RKO (cell line): ENCODE measurements at regions not wholly inside any gene's neighbourhood (a gene's known extent, or its start where the extent isn't known, plus 50 kb on each side); places are given as distances from the start of the nearest gene placed in this dataset.
"Not testable (repeated sequence)": the region's sequence is repeated elsewhere in the genome, so short reads cannot be mapped to it uniquely, and the experiment has no call there.

Experiments used
- DNase-seq: peaks from one replicate; pipeline ENCODE4 v3.0.0-alpha.2; 2016; ENCODE audit warnings: low spot score

GRCh38 chr22:23437779-23438178 lies 142.3 kb downstream of the IGLL1 start:
- no peak for DNase-seq

DNA sequence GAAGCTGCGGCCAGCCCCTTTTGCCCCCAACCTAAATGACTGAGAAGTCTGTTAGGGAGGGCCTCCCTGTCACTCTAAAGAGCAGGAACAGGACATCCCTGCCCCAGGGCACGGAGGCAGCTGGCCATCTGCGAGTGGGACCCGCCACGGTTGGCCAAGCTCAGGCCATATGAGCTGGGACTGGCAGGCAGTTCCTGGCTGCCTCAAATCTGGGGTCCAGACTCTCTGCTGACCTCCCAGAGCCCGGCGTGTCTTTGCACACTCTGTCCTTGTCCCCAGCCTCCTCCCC lies 143.0 kb downstream of the IGLL1 start:
- DNase-seq = not testable (repeated sequence)

DNA sequence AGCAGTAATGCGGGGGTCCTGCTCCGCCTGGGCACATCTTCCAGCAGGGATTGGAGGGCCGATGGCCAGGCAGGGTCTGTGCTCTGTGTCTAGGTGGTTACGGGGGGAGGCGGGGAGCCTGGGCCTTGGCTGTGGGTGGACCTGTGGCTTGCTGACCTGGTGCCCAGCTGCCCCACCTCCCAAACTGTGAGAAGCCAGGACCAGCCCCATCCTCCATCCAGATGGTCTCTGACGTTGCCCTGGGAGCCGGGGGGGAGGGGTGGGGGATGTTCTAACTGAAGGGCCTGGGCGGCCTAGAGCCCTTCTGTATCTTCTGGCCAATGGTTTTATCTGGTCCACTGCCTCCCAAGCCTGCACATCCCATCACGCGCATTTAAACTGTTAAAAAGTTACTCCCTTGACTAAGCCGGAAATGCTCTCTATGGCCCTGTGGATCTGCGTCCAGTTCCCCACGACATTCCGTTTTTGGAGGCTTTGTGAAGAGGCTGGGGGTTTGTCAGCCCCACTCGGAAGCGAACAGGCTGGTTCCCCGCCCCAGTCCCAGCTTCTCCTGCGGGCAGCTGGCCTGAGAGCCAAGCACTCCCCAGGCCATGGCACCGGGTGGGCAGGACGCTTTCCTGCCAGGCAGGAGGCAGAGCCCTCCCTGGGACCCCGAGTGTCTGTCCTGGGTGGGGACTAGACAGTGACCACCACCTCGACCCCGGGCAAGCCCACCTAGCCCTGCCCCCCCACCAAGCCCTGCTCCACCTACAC lies 143.6 kb downstream of the IGLL1 start:
- not testable (repeated sequence) for DNase-seq

DNA sequence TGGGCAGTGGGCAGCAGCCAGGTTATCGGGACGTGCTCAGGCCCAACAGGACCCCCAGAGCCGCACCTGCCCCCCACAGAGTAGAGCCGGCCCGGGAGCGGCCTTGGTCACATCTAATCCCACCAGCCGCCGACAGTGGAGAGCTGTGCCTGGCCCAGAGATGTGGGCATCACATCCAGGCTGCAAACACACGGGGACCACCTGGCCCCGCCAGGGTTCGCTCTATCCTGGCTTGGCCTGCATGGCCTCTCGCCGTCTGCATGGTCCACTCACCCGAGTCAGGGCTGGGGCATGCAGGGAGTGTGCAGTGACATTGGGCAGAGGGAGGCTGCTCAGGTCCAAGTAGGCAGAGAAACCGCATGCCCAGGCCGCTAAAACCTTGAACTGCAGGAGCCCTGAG lies 144.9 kb downstream of the IGLL1 start:
- not testable (repeated sequence) for DNase-seq

DNA sequence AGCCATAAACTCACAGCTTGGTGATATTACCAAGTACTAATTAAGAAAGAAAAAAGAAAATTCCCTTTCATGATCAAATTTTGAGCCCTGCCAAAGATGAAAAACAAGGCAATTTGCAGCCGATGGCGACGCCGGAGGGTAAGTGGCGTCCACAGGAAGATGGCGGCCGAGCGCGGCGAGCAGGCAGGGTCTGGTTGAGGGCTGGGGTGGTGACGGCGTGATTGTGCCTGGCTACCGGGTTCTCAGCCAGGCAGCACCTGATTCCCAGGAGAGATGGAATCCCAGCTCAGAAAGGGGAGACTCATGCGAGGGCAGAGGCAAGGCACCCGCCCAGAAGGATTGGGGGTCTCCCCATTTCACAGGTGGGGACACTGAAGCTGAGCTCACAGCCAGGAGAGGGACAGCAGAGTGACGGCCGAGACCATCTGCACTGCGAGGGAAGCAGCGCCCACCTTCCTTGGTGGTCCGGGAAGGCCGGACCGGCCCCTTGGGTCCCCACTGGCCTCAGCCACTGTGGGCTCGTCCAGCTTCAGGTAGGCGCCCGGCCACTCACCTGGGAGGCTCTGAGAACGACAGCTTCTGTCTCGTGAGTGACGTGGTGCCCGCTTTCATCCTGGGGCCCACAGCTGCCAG lies 145.8 kb downstream of the IGLL1 start:
- DNase-seq = not testable (repeated sequence)

- not testable (repeated sequence) for DNase-seq
Measured at GRCh38 chr22:23433127-23434005, 146.7 kb downstream of the IGLL1 start.

DNA sequence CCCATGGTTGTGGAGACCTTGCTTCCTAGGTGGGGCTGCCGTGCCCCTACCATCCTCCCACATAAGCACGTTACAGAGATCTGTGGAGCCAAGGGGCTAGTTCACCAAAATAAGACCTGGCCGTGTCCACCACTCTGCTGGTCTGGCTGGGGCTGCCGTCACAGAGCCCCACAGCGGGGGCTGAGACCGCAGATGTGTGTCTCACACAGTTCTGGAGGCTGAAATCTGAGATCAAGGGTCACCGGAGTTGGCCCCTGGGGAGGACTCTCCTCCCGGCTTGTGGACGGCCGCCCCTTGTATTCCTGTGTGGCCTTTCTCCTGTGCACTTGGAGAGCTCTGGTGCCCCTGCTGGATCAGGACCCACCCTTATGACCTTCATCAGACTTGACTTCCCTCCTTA lies 147.4 kb downstream of the IGLL1 start:
- not testable (repeated sequence) for DNase-seq

DNA sequence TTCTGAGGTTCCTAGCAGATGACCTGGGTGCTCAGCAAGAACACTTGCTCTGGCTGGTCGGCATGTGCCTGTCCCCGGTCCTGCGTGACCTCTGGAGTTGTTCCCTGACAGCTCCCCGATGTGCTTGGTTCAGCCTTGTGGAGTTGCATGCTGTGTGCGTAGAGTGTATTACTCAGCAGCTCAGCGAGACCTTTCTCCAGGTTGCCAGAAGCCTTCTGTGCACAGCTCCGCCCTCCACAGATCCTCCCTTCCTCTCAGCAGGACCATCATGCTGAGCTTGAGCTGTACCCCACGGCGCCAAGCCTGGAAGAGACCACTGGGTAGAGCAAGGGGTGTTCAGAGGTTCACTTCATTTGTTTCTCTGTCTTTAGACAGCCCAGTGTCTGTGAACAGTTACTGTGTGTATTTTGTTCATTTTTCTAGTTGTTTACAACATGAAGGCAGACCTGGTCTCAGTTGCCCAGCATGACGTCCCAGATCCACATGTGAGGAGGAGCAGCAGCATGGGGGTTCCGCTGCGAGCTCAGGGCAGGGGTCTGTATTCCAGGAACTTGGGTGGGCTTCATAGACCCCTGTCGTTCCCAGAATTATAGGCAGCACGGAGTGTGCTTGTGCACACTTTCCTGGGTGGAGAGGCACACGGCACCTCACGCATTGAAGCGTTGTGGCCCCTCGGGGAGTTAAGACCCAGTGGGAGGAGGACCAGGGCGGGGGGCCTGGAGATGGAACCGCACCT lies 148.6 kb downstream of the IGLL1 start:
- DNase-seq = no peak

GRCh38 chr22:23424551-23425068 lies 155.5 kb downstream of the IGLL1 start:
- not testable (repeated sequence) for DNase-seq

GRCh38 chr22:23424031-23424430 lies 156.1 kb downstream of the IGLL1 start:
- DNase-seq = no peak

DNA sequence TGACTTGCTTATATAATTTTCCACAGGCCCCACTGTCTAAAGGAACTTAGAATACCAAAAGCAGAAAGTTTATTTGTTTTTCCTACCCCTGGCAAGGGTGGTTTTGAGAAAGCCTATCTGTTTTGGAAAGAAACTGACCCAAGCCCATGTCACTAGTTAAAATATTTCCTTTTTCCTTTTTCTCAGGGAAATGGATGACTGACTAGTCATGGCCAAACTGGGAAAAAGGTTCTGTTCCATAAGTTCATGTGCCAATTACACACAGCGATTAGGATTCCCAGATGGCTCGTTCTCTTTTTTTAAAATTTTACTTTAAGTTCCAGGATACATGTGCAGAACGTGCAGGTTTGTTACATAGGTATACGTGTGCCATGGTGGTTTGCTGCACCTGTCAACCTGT lies 157.8 kb downstream of the IGLL1 start:
- DNase-seq = not testable (repeated sequence)

DNA sequence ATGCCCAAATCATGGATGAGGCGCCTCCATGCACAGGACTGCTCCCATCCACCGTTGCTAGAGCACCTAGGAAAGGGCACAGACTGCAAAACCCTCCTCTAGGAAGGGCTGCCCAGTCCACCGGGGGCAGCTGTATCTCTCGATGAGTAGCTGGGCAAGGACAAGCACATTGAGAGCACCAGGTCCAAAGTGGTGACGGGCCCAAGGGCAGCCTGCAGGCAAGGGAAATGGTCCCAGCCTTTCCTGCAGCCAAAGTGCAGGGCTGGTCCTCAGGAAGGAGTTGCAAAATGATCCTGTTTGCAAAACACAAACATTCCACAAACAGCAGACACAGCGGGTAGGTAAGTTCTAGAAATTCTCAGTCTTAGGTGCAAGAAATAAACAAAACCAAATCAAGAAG lies 158.8 kb downstream of the IGLL1 start:
- DNase-seq = not testable (repeated sequence)

GRCh38 chr22:23419931-23420330 lies 160.2 kb downstream of the IGLL1 start:
- no peak for DNase-seq

DNA sequence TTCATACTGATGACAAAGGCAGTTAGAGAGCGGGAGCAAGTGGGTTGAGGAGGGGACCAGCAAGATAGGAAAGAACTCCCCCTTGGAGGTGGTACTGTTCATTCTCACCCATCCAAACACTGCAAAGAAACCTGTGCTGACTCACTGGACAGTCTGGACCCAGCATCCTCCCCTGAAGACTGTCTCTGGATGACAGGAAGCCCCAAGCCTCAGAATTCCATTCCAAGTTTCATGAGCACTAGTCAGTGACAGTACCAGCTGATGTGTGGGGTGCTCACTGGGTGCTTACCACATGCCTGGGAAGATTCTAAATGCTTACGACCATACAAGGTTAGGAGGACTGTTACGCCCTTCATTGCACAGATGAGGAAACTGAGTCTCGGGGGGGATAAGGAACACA lies 160.9 kb downstream of the IGLL1 start:
- DNase-seq = no peak

GRCh38 chr22:23418159-23418788 lies 161.8 kb downstream of the IGLL1 start:
- DNase-seq = no peak

- DNase-seq = not testable (repeated sequence)
Measured at GRCh38 chr22:23417327-23417726, 162.8 kb downstream of the IGLL1 start.

DNA sequence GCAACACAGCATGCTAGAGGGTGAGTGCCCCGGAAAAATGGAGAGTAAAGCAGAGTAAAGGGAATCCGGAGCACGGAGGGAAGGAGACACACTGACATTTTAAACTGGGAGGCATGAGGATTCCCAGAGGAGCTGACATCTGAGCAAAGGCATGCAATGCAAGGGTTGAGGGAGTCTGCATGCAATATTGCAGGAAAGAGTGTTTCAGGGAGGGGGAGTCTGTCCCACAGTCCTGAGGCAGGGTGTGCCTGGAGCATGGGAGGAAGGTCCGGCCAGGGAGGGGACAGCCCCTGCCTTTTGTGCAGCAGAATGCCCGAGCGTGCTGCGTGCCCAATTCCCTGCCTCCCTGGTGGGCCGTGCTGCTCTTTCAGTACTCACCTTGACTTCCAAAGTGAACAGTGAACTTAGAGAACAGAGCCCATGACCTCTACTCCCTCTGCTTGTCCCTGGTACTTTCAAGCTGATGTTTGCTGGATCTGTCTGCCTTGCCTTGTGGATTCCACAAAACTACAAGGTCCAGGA lies 163.9 kb downstream of the IGLL1 start:
- DNase-seq = not testable (repeated sequence)

- DNase-seq = no peak
Measured at GRCh38 chr22:23415490-23415851, 164.6 kb downstream of the IGLL1 start.

DNA sequence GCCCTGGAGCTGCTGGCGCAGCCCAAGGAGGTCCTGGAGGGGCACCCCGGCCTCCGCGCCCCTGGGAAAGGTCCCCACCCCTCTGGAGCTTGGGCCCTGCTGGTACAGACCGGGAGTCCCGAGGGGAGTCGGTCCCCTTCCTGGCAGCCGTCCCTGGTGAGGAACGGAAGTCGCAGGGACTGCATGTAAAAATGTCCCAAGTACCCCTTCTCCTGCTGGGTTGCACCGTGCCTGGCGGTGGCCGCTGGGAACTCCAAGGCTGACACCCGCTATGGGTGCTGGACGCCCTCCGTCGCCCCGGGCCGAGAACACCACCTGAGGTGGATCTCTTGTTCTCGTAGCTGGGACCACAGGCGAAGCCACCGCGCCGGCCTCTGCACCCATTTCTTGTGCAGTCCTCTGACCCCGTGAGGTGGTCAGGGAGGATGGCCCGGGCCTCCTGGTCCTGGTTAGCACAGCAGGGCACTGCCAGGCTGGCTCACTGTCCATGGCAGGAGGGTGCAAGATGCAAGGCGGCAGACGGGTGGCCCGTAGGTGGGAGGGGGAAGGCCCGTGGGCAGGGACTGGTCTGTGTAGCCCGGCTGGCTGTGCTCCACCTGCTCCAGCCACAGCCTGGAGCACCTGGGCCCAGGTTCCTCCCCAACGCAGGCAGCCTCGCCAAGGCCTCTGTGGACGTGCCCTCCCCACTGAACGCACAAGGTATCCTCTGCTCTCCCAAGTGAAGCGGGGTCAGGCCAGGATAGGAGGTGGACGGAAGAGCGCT lies 165.2 kb downstream of the IGLL1 start:
- no peak for DNase-seq

- DNase-seq = no peak
Measured at GRCh38 chr22:23411739-23412138, 168.4 kb downstream of the IGLL1 start.

DNA sequence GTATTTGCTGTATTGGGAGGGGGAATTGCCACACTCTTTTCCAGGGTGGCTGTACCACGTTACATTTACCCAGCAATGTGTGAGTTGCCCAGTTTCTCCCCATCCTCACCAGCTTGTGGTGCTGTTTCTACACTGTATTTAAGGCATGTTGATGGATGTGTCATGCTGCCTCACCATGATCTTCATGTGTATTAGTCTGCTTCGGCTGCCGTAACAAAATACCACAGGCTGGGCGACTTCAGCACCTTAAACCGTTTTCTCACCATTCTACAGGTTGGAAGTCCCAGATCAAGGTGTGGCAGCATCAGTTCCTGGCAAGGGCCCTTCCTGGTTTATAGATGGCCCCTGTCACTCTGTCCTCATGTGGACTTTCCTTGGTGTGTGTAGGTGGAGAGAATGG lies 169.7 kb downstream of the IGLL1 start:
- DNase-seq = no peak
